SK-MEL-5 (cell line): ENCODE measurements at regions not wholly inside any gene's neighbourhood (a gene's known extent, or its start where the extent isn't known, plus 50 kb on each side); places are given as distances from the start of the nearest gene placed in this dataset.

Source experiments
- DNase-seq: peaks from one replicate; pipeline ENCODE4 v3.0.0-alpha.2; 2016; ENCODE audit warnings: low read depth, low spot score
- in situ Hi-C: cut with HindIII; loops from 2 replicates; pipeline ENCODE4 v1.10.0; 2016; ENCODE audit warnings: low sequenced_read_pairs, high pct_unique_total_duplicates, low pct_unique_long_range_greater_than_20kb

DNA sequence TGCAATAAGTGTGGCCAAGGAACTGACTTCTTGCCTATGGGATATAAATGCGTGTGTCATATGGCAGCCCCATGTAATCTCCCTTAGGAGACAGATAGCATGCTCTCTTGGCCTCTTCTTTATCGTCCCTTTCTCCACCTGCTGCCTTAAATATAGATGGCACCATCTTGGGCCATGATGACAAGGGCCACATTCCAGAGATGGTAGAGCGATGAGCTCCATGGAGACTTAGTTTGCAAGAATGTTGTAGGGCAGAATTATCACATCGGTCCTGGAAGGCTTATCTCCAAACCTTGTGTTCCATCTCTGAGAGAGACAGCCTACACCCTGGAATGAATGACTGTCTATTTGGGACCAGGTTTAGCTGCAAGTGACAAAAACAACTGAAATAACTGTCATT lies 536.7 kb downstream of the TNS1 start:
- no peak for DNase-seq
- in situ Hi-C loops, result no loop called here

- in situ Hi-C loops, result no loop called here
- DNase-seq, result no peak
These were observed 537.7 kb downstream of the TNS1 start for GRCh38 chr2:217465100-217465499.

DNA sequence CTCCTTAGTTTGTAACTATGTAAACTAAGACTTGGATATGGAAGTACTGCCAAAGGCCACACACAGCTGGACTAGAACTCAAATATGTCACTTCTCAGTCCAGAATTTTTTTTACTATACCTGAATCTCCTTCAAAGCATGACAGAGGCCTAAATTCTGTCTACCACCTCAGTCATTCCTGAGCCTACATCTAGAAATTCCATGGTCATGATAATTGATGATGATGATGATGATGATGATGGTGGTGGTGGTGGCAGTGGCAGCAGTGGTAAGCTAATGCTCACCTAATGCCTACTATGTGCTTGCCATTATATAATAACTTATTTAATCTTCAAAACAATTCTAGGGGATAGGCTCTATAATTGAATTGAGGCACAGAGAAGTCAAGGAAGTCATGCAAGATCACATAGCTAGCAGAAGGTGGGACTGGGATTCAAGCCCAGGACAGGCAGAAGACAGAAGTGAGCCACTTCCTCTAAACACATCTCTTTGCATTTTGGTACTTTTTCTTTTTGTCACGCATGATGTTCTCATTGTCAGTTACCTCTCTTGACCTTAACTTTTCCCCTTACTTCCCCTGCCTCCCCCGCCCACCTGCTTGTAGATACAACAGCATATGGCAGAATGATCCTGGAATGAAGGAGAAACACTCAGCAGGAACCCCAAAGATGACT lies 539.3 kb downstream of the TNS1 start:
- in situ Hi-C loops, result no loop called here
- DNase-seq, result no peak

GRCh38 chr2:217462121-217462520 lies 540.7 kb downstream of the TNS1 start:
- in situ Hi-C loops, result no loop called here
- no peak for DNase-seq

DNA sequence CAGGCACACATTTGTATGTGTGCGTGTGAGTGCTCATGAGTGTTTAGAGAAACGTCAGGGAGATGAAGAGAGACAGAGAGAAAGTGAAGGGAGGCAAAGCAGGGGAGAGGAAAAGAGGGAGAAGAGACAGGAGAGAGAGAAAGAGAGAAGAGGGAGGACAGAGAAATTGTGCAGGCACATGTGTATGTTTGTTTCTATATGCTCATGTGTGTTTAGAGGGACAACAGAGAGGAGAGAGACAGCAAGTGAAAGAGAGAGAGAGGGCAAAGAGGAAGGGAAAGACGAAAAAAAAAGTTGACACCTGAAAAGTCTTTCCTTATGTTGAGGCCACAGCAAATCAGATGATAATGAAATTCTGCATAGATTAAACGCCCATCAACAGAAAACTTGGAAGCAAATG lies 541.1 kb downstream of the TNS1 start:
- DNase-seq, result no peak
- in situ Hi-C loops, result no loop called here

DNA sequence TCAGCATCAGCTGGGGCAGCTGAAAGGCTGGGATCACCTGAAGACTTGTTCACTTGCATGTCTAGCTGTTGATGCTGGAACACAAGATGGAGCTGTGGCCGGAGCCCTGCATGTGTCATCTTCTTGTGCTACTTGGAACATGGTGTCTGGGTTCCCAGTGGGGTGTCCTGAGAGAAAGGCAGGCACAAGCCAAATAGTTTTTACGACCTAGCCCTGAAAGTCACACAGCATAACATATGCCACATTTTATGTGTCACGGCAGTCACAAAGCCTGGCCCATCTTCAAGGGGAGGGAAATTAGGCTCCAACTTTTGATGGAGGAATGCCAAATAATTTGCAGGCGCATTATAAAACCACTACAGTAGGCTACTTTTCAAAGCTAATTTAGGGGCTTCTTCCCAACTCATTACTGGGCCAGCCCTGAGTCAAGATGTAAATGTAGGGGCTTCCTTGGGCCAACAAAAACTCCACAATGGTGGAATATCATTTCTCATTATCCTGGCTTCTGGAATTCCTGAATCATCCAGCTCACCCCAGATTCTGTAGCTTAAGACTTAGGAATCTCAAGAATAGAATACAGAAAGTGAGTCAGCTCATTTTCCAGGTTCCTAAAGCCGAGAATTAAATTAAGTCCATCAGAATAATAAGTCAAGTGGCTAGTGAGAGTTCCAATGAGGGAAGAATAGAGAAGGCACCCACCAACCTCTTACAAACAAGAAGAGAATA lies 543.0 kb downstream of the TNS1 start:
- DNase-seq, result no peak
- in situ Hi-C loops, result no loop called here

DNA sequence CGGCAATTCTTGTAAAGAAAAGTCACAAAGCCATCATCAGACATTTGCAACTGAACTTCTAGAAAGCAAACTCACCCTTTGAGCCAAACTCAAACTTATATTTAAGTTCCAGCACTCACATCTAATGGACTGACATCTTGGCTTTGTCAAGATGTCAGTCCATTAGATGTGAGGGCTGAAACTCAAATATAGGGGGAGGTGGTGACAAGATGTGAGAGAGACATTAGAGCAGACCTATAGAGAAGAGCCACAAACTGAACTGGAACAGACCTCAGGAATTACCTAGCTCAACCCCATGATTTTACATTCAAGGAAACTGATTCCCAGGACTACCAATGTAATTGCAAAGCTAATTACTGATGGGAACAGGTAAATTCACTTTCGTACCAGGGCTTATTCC lies 543.8 kb downstream of the TNS1 start:
- in situ Hi-C loops, result no loop called here

DNA sequence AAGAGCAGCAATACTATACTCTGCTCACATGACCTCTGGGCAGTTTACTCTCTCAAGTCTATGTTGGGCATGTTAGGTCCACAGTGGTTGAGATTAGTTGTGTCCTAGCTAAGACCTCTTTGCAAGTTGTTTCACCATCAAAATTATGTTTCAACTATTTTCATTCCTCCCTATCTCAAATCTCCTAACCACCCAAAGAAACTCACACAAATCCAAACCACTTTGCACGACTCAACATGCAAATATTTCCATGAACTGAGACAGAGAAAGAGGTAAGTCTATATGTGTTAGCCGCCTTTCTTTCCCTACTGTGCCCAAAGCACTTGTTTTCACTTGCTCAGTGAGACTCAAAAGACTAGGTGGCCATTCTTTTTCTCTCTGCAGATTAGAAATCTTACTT lies 546.8 kb downstream of the TNS1 start:
- no peak for DNase-seq

More for the DNA sequence above, 543.8 kb downstream of the TNS1 start:
- DNase-seq, result no peak

DNA sequence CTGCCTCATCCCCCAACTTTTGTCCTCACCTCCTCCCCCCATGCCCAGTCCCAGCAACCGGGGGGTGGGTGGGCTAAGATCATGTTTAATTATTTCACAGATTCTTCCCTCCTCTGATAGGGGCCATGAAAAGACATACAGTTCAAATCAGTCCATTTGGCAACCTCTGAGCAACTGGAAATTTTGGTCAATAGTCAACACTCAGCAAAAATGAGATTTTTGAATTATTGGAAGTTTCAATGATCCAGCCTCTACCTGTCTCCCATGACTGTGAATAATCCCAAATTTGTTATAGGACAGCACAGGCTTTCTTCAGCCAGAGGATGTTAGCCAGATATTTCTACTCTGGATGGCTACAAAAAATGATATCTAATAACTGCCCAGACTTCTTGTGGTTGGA lies 549.9 kb downstream of the TNS1 start:
- in situ Hi-C loops, result no loop called here
- no peak for DNase-seq

More for the DNA sequence above, 546.8 kb downstream of the TNS1 start:
- in situ Hi-C loops, result no loop called here

DNA sequence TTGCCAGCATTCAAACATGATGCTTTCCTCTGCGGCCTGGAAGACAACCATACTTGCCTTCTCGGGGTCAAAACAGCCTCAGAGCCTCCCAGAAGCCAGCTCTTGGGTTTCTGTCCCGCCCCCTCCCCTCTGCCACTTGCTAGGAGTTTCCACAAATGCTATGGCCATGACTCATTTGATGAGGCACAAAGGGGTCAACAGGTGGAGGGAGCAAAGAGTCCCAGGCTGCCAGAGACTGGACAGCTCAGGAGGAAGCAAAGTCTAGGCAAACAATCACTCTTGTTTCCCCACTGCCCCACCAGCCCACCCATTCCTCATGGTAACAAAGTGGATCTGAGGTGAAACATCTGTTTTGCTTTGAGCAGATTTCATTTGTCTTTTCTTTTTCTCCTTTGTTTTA lies 551.1 kb downstream of the TNS1 start:
- in situ Hi-C loops, result no loop called here
- DNase-seq, result no peak

GRCh38 chr2:217449444-217449843 lies 553.4 kb downstream of the TNS1 start:
- in situ Hi-C loops, result no loop called here
- no peak for DNase-seq

DNA sequence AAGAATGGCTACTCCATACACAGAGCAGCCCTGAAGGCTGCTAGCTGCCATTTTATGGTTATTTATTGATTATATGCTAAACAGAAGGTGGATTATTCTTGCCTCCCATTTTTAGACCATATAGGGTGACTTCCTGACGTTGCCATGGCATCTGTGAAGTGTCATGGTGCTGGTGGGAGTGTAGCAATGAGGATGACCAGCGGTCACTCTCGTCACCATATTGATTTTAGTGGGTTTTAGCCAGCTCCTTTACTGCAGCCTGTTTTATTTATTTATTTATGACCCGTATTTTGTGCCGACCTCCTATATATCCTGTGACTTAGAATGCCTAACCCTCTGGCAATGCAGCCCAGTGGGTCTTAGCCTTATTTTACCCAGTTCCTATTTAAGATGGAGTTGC lies 553.9 kb downstream of the TNS1 start:
- in situ Hi-C loops, result no loop called here
- DNase-seq, result no peak

- in situ Hi-C loops, result no loop called here
- DNase-seq, result no peak
These were observed 557.1 kb downstream of the TNS1 start for GRCh38 chr2:217445723-217446122.

GRCh38 chr2:217444932-217445331 lies 557.9 kb downstream of the TNS1 start:
- DNase-seq, result no peak
- in situ Hi-C loops, result no loop called here

DNA sequence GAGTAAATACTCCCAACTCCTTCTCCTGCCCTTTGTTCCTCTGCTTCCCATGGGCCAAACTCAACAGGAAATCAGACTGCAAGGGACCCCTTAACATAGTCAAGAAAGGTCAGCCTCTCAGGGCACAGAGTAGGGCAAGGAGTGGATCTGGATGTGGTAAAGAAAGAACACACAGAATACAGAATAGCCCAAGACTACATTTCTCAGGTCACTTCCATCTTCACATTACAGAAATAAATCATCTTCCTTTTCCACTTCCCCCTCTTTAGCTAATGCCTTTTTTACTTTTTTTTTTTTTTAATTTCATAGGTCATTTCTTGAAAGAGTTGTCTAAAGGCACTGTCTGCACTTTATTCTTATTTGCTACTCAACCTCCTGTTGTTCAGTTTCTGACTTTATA lies 558.3 kb downstream of the TNS1 start:
- in situ Hi-C loops, result no loop called here
- no peak for DNase-seq

DNA sequence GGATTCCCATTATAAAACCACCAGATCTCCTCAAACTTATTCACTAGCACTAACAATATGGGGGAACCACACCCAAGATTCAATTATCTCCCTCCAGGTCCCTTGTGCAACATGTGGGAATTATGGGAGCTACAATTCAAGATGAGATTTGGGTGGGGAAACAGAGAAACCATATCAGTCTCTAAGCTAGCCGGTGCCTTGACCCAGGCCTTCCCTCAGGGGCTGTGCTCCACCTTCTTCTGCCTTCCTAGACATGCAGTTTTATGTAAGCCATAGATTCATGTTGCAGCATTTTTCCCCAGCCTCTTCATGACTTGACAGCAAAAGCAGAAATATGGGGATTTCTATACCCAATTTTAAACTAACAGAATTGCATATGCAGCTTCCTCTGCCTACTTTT lies 559.2 kb downstream of the TNS1 start:
- in situ Hi-C loops, result no loop called here
- no peak for DNase-seq

DNA sequence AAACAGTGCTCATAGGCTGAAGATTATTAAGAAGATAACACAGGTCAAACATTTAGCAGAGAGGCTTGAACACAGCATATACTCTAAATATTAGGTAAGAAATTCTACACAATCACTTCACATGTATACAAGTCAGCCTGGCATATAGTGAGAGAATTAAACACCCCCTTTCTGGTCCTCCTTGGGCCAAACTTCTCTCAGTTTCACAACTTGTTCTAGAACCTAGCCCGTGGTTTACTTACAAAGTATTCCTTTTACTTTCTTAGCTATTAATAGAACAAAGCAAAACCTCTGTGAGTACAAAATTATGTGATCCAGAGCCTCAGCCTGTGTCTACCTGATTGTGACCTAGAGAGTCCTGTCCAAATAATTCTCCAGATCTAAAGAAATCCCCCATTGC lies 562.8 kb downstream of the TNS1 start:
- no peak for DNase-seq
- in situ Hi-C loops, result no loop called here

GRCh38 chr2:217438821-217439220 lies 564.0 kb downstream of the TNS1 start:
- in situ Hi-C loops, result no loop called here
- no peak for DNase-seq

- in situ Hi-C loops, result no loop called here
- no peak for DNase-seq
These were observed 564.7 kb downstream of the TNS1 start for GRCh38 chr2:217438136-217438535.
